ENCODE measurements at regions not wholly inside any gene's neighbourhood (a gene's known extent, or its start where the extent isn't known, plus 50 kb on each side); places are given as distances from the start of the nearest gene placed in this dataset.

- Mint-ChIP-seq H3K27me3 (no peaks in the 10 kb centered on the region), H3K27ac (no peak overlapping the region), H3K9me3 (no peaks in the 10 kb centered on the region), H3K4me3 (no peak overlapping the region), H3K36me3 (no peaks in the 10 kb centered on the region), H3K4me1 (no peaks in the 10 kb centered on the region)
- no peak for ATAC-seq
These were observed 357.6 kb downstream of the SLC4A3 start for GRCh38 chr2:219985017-219985416.

DNA sequence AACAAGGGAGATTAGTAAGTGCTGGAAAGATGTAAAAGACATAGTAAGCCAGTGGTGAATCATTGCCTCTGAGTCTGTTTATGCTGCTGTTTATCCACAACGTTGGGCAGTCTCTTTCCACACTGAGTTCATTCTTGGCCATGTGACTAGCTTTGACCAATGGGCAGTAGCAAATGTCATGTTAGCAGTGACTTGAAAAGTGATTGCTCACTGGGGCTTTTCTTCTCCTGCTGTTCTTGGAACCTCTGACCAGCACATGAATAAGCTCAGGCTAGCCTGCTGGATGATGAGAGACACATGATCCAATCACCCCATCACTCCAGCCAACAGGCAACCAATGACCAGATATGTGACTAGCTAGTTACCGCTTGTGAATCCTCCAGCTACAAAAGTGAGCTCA is 360.4 kb downstream of the SLC4A3 start:
- no peak overlapping the region for H3K27ac Mint-ChIP-seq
- H3K27me3 Mint-ChIP-seq, result no peaks in the 10 kb centered on the region
- H3K4me3 Mint-ChIP-seq, result no peak overlapping the region
- no peak for ATAC-seq
- no peaks in the 10 kb centered on the region for H3K36me3 Mint-ChIP-seq
- no peaks in the 10 kb centered on the region for H3K4me1 Mint-ChIP-seq
- H3K9me3 Mint-ChIP-seq, result no peaks in the 10 kb centered on the region

DNA sequence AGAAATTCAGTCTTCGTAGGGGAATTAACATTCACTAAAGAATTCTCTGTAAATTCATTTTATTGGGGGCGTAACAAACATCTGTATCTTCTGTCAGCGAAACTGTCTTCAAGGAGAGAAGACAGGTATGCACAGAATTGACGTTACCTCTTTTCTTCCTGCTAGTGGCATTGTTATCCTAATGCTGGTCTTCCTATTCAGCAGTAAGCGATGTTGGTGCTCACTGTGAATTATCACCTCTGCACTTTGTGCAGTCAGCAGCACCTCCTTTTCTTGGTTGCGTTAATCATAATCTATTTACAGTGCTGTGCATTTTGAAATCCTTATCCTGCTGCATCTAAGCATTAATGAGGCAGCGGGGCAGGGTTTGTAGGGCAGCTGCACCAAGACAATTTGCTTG is 362.3 kb downstream of the SLC4A3 start:
- Mint-ChIP-seq H3K9me3 (no peaks in the 10 kb centered on the region), H3K4me3 (no peak overlapping the region), H3K27ac (no peak overlapping the region), H3K4me1 (no peaks in the 10 kb centered on the region), H3K36me3 (no peaks in the 10 kb centered on the region), H3K27me3 (no peaks in the 10 kb centered on the region)
- no peak for ATAC-seq

- no peaks in the 10 kb centered on the region for H3K36me3 Mint-ChIP-seq
- no peak overlapping the region for H3K27ac Mint-ChIP-seq
- no peak for ATAC-seq
These were observed 363.7 kb downstream of the SLC4A3 start for GRCh38 chr2:219991116-219991515.

DNA sequence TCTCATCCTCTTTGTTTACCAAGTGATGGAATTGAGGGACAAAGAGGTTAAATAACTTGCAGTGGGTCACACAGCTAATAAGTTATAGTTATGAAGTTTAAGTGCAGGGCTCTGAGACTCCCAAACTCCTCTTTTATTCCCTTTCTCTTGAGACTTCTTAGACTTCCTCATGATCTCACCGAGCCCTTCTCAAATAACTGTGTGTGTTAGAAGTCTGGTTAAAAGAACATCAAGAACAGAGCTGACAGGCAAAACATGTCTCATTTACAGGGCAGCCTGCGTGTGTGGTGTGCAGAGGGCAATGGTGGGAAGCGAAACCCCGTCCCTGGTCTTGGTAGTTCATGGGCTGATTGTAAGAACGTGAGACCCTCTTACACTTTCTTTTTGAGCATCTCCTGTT is 368.0 kb downstream of the SLC4A3 start:
- H3K4me3 Mint-ChIP-seq, result no peak overlapping the region
- ATAC-seq, result no peak

More at GRCh38 chr2:219991116-219991515, 363.7 kb downstream of the SLC4A3 start:
- Mint-ChIP-seq H3K4me1 (no peaks in the 10 kb centered on the region), H3K27me3 (no peaks in the 10 kb centered on the region), H3K4me3 (no peak overlapping the region), H3K9me3 (no peaks in the 10 kb centered on the region)

GRCh38 chr2:219995991-219996765 is 368.7 kb downstream of the SLC4A3 start:
- Mint-ChIP-seq H3K4me1 (no peaks in the 10 kb centered on the region), H3K27me3 (no peaks in the 10 kb centered on the region), H3K27ac (no peak overlapping the region), H3K9me3 (no peaks in the 10 kb centered on the region), H3K36me3 (no peaks in the 10 kb centered on the region), H3K4me3 (no peak overlapping the region)
- no peak for ATAC-seq

More for the DNA sequence above, 368.0 kb downstream of the SLC4A3 start:
- Mint-ChIP-seq H3K36me3 (no peaks in the 10 kb centered on the region), H3K4me1 (no peaks in the 10 kb centered on the region), H3K27me3 (no peaks in the 10 kb centered on the region), H3K9me3 (no peaks in the 10 kb centered on the region), H3K27ac (no peak overlapping the region)

- H3K4me1 Mint-ChIP-seq, result no peaks in the 10 kb centered on the region
- H3K27me3 Mint-ChIP-seq, result no peaks in the 10 kb centered on the region
- no peaks in the 10 kb centered on the region for H3K9me3 Mint-ChIP-seq
- no peak for ATAC-seq
- H3K27ac Mint-ChIP-seq, result no peak overlapping the region
- H3K36me3 Mint-ChIP-seq, result no peaks in the 10 kb centered on the region
- no peak overlapping the region for H3K4me3 Mint-ChIP-seq
These were observed 370.0 kb downstream of the SLC4A3 start for GRCh38 chr2:219997341-219997851.

DNA sequence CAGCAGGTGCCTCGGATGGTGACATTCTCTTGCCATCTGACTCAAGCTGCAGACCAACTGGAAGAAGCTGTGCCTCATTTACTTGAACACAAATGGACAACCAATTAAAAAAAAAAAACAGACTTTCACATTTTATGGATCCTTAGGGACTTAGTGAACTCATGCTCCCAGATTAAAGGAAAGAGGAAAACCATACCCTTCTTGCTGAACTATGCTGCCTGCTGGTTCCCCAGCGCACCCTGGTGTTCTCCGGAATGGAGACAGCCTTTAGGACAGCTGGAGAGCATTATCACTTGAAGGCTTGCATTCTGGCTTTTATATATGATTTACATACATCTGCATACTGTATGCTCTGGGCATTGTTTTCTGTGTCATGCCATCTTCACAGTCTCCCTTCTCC is 370.7 kb downstream of the SLC4A3 start:
- Mint-ChIP-seq H3K36me3 (no peaks in the 10 kb centered on the region), H3K9me3 (no peaks in the 10 kb centered on the region), H3K27me3 (no peaks in the 10 kb centered on the region), H3K4me1 (no peaks in the 10 kb centered on the region), H3K4me3 (no peak overlapping the region), H3K27ac (no peak overlapping the region)
- no peak for ATAC-seq

DNA sequence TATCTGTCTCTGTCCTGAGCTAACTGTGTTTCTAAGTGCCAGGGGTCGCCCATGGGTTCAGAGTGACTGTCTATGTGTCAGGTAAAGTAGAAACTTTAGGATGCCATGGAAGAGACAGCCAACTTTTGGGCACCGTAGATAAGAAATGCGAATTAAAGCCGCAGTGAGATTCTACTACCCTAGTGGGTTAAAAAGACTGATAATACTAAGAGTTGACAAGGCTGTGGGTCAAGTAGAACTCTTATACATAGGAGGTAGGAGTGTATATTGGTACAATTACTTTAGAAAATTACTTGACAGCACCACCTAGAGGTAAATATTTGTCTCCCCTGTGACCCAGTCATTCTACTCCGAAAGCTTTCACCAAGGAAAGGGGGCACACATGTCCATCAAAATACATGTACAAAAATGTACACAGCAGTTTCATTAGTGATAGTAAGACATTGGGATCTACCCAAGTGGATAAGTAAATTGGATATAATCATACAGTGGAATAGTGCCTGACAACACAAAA is 371.3 kb downstream of the SLC4A3 start:
- no peaks in the 10 kb centered on the region for H3K36me3 Mint-ChIP-seq
- H3K27me3 Mint-ChIP-seq, result no peaks in the 10 kb centered on the region
- H3K4me3 Mint-ChIP-seq, result no peak overlapping the region

DNA sequence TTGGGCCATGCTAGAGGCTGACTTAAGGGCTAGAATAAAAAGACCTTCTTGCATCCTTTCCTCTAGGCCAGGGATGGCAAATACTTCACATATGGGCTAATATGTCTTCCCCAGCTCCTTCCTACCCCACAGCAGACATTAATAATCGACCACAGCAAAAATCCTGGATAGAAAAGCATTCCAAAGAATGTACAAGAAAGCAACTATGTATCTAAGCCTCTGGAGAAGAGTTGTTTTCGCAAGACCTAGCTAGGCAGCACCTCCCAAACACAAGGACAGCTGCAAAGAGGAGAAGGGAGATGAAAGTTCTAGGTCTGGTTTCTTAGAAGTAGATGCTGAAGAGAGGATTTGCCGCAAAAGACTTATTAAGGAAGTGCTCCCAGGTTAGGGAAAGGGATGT is 372.6 kb downstream of the SLC4A3 start:
- Mint-ChIP-seq H3K4me1 (no peaks in the 10 kb centered on the region), H3K36me3 (no peaks in the 10 kb centered on the region), H3K4me3 (no peak overlapping the region), H3K27me3 (no peaks in the 10 kb centered on the region), H3K27ac (no peak overlapping the region), H3K9me3 (no peaks in the 10 kb centered on the region)
- ATAC-seq, result no peak

More for the DNA sequence above, 371.3 kb downstream of the SLC4A3 start:
- Mint-ChIP-seq H3K4me1 (no peaks in the 10 kb centered on the region), H3K27ac (no peak overlapping the region), H3K9me3 (no peaks in the 10 kb centered on the region)
- no peak for ATAC-seq

- Mint-ChIP-seq H3K36me3 (no peaks in the 10 kb centered on the region), H3K27ac (no peak overlapping the region), H3K27me3 (no peaks in the 10 kb centered on the region), H3K4me1 (no peaks in the 10 kb centered on the region), H3K9me3 (no peaks in the 10 kb centered on the region), H3K4me3 (no peak overlapping the region)
- no peak for ATAC-seq
These were observed 373.2 kb downstream of the SLC4A3 start for GRCh38 chr2:220000586-220000985.

DNA sequence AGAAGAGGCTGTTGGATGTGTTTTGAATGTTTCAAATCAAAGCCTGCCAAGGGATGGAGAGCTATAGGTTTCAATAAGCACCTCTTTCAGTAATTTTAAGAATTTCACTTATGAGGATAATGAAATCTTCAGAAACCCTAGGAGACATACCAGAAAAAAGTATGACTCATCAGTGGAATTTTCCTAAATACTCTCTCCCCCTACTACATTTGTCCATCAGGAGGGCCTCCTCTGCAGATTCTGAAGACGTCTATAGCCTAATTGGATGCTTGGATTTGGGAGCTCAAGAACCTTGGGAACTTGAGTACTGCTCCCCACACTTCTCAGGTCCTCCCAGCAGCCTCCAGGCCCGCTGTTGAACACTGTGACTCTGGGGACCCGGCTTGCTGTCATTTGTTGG is 374.3 kb downstream of the SLC4A3 start:
- no peaks in the 10 kb centered on the region for H3K36me3 Mint-ChIP-seq
- no peaks in the 10 kb centered on the region for H3K4me1 Mint-ChIP-seq
- H3K9me3 Mint-ChIP-seq, result no peaks in the 10 kb centered on the region
- H3K27ac Mint-ChIP-seq, result no peak overlapping the region
- H3K4me3 Mint-ChIP-seq, result no peak overlapping the region
- no peaks in the 10 kb centered on the region for H3K27me3 Mint-ChIP-seq
- no peak for ATAC-seq

- ATAC-seq, result no peak
- Mint-ChIP-seq H3K27ac (no peak overlapping the region), H3K36me3 (no peaks in the 10 kb centered on the region), H3K4me1 (no peaks in the 10 kb centered on the region), H3K4me3 (no peak overlapping the region), H3K9me3 (no peaks in the 10 kb centered on the region), H3K27me3 (no peaks in the 10 kb centered on the region)
These were observed 374.8 kb downstream of the SLC4A3 start for GRCh38 chr2:220002251-220002650.

DNA sequence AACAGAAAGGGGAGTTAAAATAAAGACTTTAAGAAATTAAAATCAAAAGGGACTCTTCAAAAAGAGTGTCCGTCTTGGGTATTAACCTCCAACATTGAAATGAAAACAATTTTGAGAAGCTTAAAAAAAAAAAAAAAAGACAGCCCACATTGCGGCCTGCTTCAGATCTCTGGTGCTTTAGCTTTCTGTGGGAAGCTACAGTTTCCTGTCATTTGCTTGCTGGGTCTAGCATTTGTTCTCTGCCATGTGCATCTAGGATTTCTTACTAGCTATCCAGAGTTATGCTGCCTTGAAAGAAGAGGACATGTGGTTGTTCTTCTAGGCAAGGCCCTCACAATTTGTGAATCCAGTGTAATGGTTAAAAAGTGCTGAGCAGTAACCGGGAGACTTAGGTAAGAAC is 375.3 kb downstream of the SLC4A3 start:
- no peaks in the 10 kb centered on the region for H3K27me3 Mint-ChIP-seq
- no peak overlapping the region for H3K4me3 Mint-ChIP-seq
- no peaks in the 10 kb centered on the region for H3K4me1 Mint-ChIP-seq
- no peak for ATAC-seq
- no peaks in the 10 kb centered on the region for H3K9me3 Mint-ChIP-seq
- H3K36me3 Mint-ChIP-seq, result no peaks in the 10 kb centered on the region
- no peak overlapping the region for H3K27ac Mint-ChIP-seq

- H3K4me1 Mint-ChIP-seq, result no peaks in the 10 kb centered on the region
- no peak overlapping the region for H3K27ac Mint-ChIP-seq
- no peaks in the 10 kb centered on the region for H3K27me3 Mint-ChIP-seq
- H3K9me3 Mint-ChIP-seq, result no peaks in the 10 kb centered on the region
- ATAC-seq, result no peak
- H3K4me3 Mint-ChIP-seq, result no peak overlapping the region
- no peaks in the 10 kb centered on the region for H3K36me3 Mint-ChIP-seq
These were observed 377.9 kb downstream of the SLC4A3 start for GRCh38 chr2:220005362-220005761.

- no peaks in the 10 kb centered on the region for H3K36me3 Mint-ChIP-seq
- no peak overlapping the region for H3K27ac Mint-ChIP-seq
- H3K27me3 Mint-ChIP-seq, result no peaks in the 10 kb centered on the region
- ATAC-seq, result no peak
- no peak overlapping the region for H3K4me3 Mint-ChIP-seq
- no peaks in the 10 kb centered on the region for H3K9me3 Mint-ChIP-seq
- no peaks in the 10 kb centered on the region for H3K4me1 Mint-ChIP-seq
These were observed 378.8 kb downstream of the SLC4A3 start for GRCh38 chr2:220006152-220006621.

Measured in stimulated activated memory B cell treated with anti-CD40 and anti-IgM and Interleukin-4, amounts not matched to agents 10 μg/mL and 1 μg/mL and 100 μg/mL, for 72 hours (primary cell).